Hepatocyte (in vitro differentiated cells): ENCODE measurements at regions not wholly inside any gene's neighbourhood (a gene's known extent, or its start where the extent isn't known, plus 50 kb on each side); places are given as distances from the start of the nearest gene placed in this dataset.
A peak's percentile ranks its signal among the peaks of the same experiment; 100 is the strongest.

Experiments used
- DNase-seq: peaks from one replicate; pipeline ENCODE4 v3.0.0-alpha.2; 2016; ENCODE audit warnings: low spot score
- H2AFZ ChIP-seq: fragments of 200-600 bp; sonication (generic); 2 replicates; pipeline ENCODE4 v1.6.0; 2016; ENCODE audit warnings: antibody characterized with exemption, mild to moderate bottlenecking
- H3K27ac ChIP-seq: fragments of 200-600 bp; sonication (generic); 2 replicates; pipeline ENCODE4 v1.5.1; 2016; ENCODE audit warnings: mild to moderate bottlenecking
- H3K27me3 ChIP-seq: fragments of 200-600 bp; sonication (generic); 2 replicates; pipeline ENCODE4 v1.6.1; 2016
- H3K36me3 ChIP-seq: fragments of 200-600 bp; sonication (generic); replicated peaks from 2 replicates; pipeline ENCODE4 v1.5.1; 2016; ENCODE audit warnings: low read depth; ENCODE audit not compliant: insufficient read depth
- H3K4me1 ChIP-seq: fragments of 200-600 bp; sonication (generic); 2 replicates; pipeline ENCODE4 v1.5.1; 2016; ENCODE audit warnings: mild to moderate bottlenecking, moderate library complexity; ENCODE audit not compliant: insufficient read depth
- H3K4me2 ChIP-seq: fragments of 200-600 bp; sonication (generic); 2 replicates; pipeline ENCODE4 v1.6.0; 2016
- H3K4me3 ChIP-seq: fragments of 200-600 bp; sonication (generic); 2 replicates; pipeline ENCODE4 v1.5.1; 2016; ENCODE audit warnings: mild to moderate bottlenecking
- H3K79me2 ChIP-seq: fragments of 200-600 bp; sonication (generic); 2 replicates; pipeline ENCODE4 v1.6.0; 2017; ENCODE audit warnings: mild to moderate bottlenecking
- H3K9me2 ChIP-seq: fragments of 200-600 bp; sonication (generic); replicated peaks from 2 replicates; pipeline ENCODE4 v1.6.0; 2017; ENCODE audit warnings: mild to moderate bottlenecking; ENCODE audit not compliant: insufficient read depth
- H3K9me3 ChIP-seq: fragments of 200-600 bp; sonication (generic); 2 replicates; pipeline ENCODE4 v1.5.1; 2016; ENCODE audit warnings: low read depth, mild to moderate bottlenecking
- H4K20me1 ChIP-seq: fragments of 200-600 bp; sonication (generic); 2 replicates; pipeline ENCODE4 v1.6.0; 2016; ENCODE audit warnings: mild to moderate bottlenecking; ENCODE audit not compliant: insufficient read depth, poor library complexity, severe bottlenecking
- EZH2 ChIP-seq: fragments of 200-600 bp; sonication (generic); IDR thresholded peaks from 2 replicates; pipeline ENCODE4 v1.6.1; 2016; ENCODE audit warnings: antibody characterized with exemption, mild to moderate bottlenecking, borderline replicate concordance
- EZH2phosphoT487 ChIP-seq: fragments of 200-600 bp; sonication (generic); IDR thresholded peaks from one replicate; pipeline ENCODE4 v1.6.1; 2018; ENCODE audit warnings: antibody characterized with exemption, mild to moderate bottlenecking, low read depth, moderate library complexity; ENCODE audit not compliant: unreplicated experiment, severe bottlenecking
- WGBS: methylation state at CpG from one replicate; pipeline ENCODE4 v1.1.6; 2016; ENCODE audit warnings: low lambda C conversion rate; ENCODE audit errors: missing lambda C conversion rate; 5-methylcytosine and 5-hydroxymethylcytosine counted together
- TF ChIP-seq, protein P1 (sequence below): fragments of 200-600 bp; sonication (generic); IDR thresholded peaks from 2 replicates; pipeline ENCODE4 v1.5.1; 2016; ENCODE audit warnings: antibody characterized with exemption, mild to moderate bottlenecking; ENCODE audit not compliant: poor library complexity

- Histone ChIP-seq H3K4me2 (peak overlapping the region; percentile 39), H3K4me3 (no peak overlapping the region), H3K27me3 (no peaks in the 10 kb centered on the region), H3K79me2 (no peaks in the 10 kb centered on the region), H4K20me1 (no peaks in the 10 kb centered on the region), H2AFZ (no peak overlapping the region), H3K27ac (peak overlapping the region; percentile 84), H3K36me3 (no peaks in the 10 kb centered on the region), H3K9me3 (no peaks in the 10 kb centered on the region), H3K9me2 (no peaks in the 10 kb centered on the region), H3K4me1 (peaks cover 18% of the 10 kb centered on the region)
- WGBS, result 58% methylated on average over 5 of the region's 5 CpGs
- TF ChIP-seq EZH2phosphoT487 (no peak), EZH2 (no peak)
- TF ChIP-seq, protein P1, sequence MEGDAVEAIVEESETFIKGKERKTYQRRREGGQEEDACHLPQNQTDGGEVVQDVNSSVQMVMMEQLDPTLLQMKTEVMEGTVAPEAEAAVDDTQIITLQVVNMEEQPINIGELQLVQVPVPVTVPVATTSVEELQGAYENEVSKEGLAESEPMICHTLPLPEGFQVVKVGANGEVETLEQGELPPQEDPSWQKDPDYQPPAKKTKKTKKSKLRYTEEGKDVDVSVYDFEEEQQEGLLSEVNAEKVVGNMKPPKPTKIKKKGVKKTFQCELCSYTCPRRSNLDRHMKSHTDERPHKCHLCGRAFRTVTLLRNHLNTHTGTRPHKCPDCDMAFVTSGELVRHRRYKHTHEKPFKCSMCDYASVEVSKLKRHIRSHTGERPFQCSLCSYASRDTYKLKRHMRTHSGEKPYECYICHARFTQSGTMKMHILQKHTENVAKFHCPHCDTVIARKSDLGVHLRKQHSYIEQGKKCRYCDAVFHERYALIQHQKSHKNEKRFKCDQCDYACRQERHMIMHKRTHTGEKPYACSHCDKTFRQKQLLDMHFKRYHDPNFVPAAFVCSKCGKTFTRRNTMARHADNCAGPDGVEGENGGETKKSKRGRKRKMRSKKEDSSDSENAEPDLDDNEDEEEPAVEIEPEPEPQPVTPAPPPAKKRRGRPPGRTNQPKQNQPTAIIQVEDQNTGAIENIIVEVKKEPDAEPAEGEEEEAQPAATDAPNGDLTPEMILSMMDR, result no peak
- DNase-seq, result no peak
These were observed 80.6 kb upstream of the NXT1 start for GRCh38 chr20:23269954-23270353.

- no peaks in the 10 kb centered on the region for H3K36me3 ChIP-seq
- DNase-seq, result no peak
- TF ChIP-seq EZH2 (no peak), EZH2phosphoT487 (no peak)
- TF ChIP-seq, protein P1, result no peak
- no peak overlapping the region for H3K4me3 ChIP-seq
- H3K27me3 ChIP-seq, result no peaks in the 10 kb centered on the region
- no peak overlapping the region for H2AFZ ChIP-seq
- no peaks in the 10 kb centered on the region for H3K9me3 ChIP-seq
- no peaks in the 10 kb centered on the region for H3K79me2 ChIP-seq
- H3K27ac ChIP-seq, result no peak overlapping the region
- no peak overlapping the region for H3K4me2 ChIP-seq
- no peaks in the 10 kb centered on the region for H4K20me1 ChIP-seq
- peaks cover 18% of the 10 kb centered on the region for H3K4me1 ChIP-seq
- WGBS, result 72% methylated on average over 4 of the region's 4 CpGs
- no peaks in the 10 kb centered on the region for H3K9me2 ChIP-seq
These were observed 81.7 kb upstream of the NXT1 start for GRCh38 chr20:23268792-23269354.

GRCh38 chr20:23267909-23268308 is 82.7 kb upstream of the NXT1 start:
- Histone ChIP-seq H3K4me2 (no peak overlapping the region), H3K9me2 (no peaks in the 10 kb centered on the region), H3K36me3 (no peaks in the 10 kb centered on the region), H3K4me3 (no peak overlapping the region), H3K27ac (no peak overlapping the region), H3K4me1 (peaks cover 18% of the 10 kb centered on the region), H4K20me1 (no peaks in the 10 kb centered on the region), H2AFZ (no peak overlapping the region), H3K27me3 (no peaks in the 10 kb centered on the region), H3K9me3 (no peaks in the 10 kb centered on the region), H3K79me2 (no peaks in the 10 kb centered on the region)
- WGBS, result 89% methylated on average over 2 of the region's 2 CpGs
- TF ChIP-seq, protein P1, result no peak
- TF ChIP-seq EZH2, result no peak
- no peak for TF ChIP-seq EZH2phosphoT487
- DNase-seq, result no peak
